AG10803 (cell line): ENCODE measurements at regions not wholly inside any gene's neighbourhood (a gene's known extent, or its start where the extent isn't known, plus 50 kb on each side); places are given as distances from the start of the nearest gene placed in this dataset.
"Not testable (repeated sequence)": the region's sequence is repeated elsewhere in the genome, so short reads cannot be mapped to it uniquely, and the experiment has no call there.

Experiments used
- DNase-seq: peaks from one replicate; pipeline ENCODE4 v3.0.0; 2010; ENCODE audit warnings: low read depth
- H3K4me3 ChIP-seq: 2 replicates; pipeline ENCODE4 v1.5.1; 2011; ENCODE audit warnings: mild to moderate bottlenecking, low read length, control low read depth
- TF ChIP-seq, protein P1 (sequence below): conservative IDR thresholded peaks from 2 replicates; pipeline ENCODE4 v1.5.1; 2011; ENCODE audit warnings: mild to moderate bottlenecking, low read length, control low read depth, inconsistent platforms

- H3K4me3 ChIP-seq = peak overlapping the region; percentile 52
- DNase-seq = peak; percentile 84
- TF ChIP-seq, protein P1, sequence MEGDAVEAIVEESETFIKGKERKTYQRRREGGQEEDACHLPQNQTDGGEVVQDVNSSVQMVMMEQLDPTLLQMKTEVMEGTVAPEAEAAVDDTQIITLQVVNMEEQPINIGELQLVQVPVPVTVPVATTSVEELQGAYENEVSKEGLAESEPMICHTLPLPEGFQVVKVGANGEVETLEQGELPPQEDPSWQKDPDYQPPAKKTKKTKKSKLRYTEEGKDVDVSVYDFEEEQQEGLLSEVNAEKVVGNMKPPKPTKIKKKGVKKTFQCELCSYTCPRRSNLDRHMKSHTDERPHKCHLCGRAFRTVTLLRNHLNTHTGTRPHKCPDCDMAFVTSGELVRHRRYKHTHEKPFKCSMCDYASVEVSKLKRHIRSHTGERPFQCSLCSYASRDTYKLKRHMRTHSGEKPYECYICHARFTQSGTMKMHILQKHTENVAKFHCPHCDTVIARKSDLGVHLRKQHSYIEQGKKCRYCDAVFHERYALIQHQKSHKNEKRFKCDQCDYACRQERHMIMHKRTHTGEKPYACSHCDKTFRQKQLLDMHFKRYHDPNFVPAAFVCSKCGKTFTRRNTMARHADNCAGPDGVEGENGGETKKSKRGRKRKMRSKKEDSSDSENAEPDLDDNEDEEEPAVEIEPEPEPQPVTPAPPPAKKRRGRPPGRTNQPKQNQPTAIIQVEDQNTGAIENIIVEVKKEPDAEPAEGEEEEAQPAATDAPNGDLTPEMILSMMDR = peak; percentile 76
Measured at GRCh38 chr15:89017370-89018066, 70.7 kb upstream of the ABHD2 start.

GRCh38 chr15:89018207-89018606 is 70.0 kb upstream of the ABHD2 start:
- TF ChIP-seq, protein P1 = no peak
- H3K4me3 ChIP-seq = no peak overlapping the region
- DNase-seq = peak; percentile 92

- DNase-seq = peak; percentile 39
- no peak overlapping the region for H3K4me3 ChIP-seq
- TF ChIP-seq, protein P1 = no peak
Measured at GRCh38 chr15:89019436-89019835, 68.8 kb upstream of the ABHD2 start.

GRCh38 chr15:89021224-89021623 is 67.0 kb upstream of the ABHD2 start:
- peak; percentile 81 for DNase-seq
- H3K4me3 ChIP-seq = no peak overlapping the region
- TF ChIP-seq, protein P1 = no peak

GRCh38 chr15:89021886-89022285 is 66.4 kb upstream of the ABHD2 start:
- DNase-seq, H3K4me3 ChIP-seq: not testable (repeated sequence)

GRCh38 chr15:89023311-89023961 is 64.8 kb upstream of the ABHD2 start:
- TF ChIP-seq, protein P1 = no peak
- H3K4me3 ChIP-seq = no peak overlapping the region
- no peak for DNase-seq

- H3K4me3 ChIP-seq = no peak overlapping the region
- no peak for DNase-seq
- TF ChIP-seq, protein P1 = no peak
Measured at GRCh38 chr15:89024418-89024817, 63.8 kb upstream of the ABHD2 start.
